ACC112 (cell line): ENCODE measurements at regions not wholly inside any gene's neighbourhood (a gene's known extent, or its start where the extent isn't known, plus 50 kb on each side); places are given as distances from the start of the nearest gene placed in this dataset.

Experiments
- H2AFZ ChIP-seq: fragments of 200-600 bp; sonication (generic); one replicate; pipeline ENCODE4 v1.6.0; 2017; ENCODE audit warnings: antibody characterized with exemption, low read length; ENCODE audit not compliant: unreplicated experiment
- H3K27ac ChIP-seq: fragments of 200-600 bp; sonication (generic); 2 replicates; pipeline ENCODE4 v1.5.1; 2014; ENCODE audit warnings: low read depth, mild to moderate bottlenecking, antibody characterized with exemption, low read length, moderate library complexity
- H3K27me3 ChIP-seq: fragments of 200-600 bp; sonication (generic); 2 replicates; pipeline ENCODE4 v1.6.1; 2014; ENCODE audit warnings: mild to moderate bottlenecking, antibody characterized with exemption, low read length, moderate library complexity, mixed read lengths; ENCODE audit not compliant: insufficient read depth
- H3K36me3 ChIP-seq: fragments of 200-600 bp; sonication (generic); 2 replicates; pipeline ENCODE4 v1.6.1; 2016; ENCODE audit warnings: mild to moderate bottlenecking, antibody characterized with exemption, low read length, moderate library complexity, mixed read lengths; ENCODE audit not compliant: insufficient read depth
- H3K4me1 ChIP-seq: fragments of 200-600 bp; sonication (generic); one replicate; pipeline ENCODE4 v1.6.1; 2016; ENCODE audit warnings: low read length, mixed read lengths; ENCODE audit not compliant: insufficient read depth, unreplicated experiment, control insufficient read depth
- H3K4me3 ChIP-seq: fragments of 200-600 bp; sonication (generic); 2 replicates; pipeline ENCODE4 v1.5.1; 2014; ENCODE audit warnings: mild to moderate bottlenecking, low read depth, low read length
- H3K79me2 ChIP-seq: fragments of 200-600 bp; sonication (generic); one replicate; pipeline ENCODE4 v1.6.0; 2016; ENCODE audit warnings: low read length; ENCODE audit not compliant: control insufficient read depth, unreplicated experiment, insufficient read depth

GRCh38 chr10:3976171-3976570, 191.2 kb upstream of the KLF6 start:
- Histone ChIP-seq H3K27ac (no peak overlapping the region), H3K4me3 (no peak overlapping the region), H3K36me3 (no peaks in the 10 kb centered on the region), H3K79me2 (no peaks in the 10 kb centered on the region), H2AFZ (no peak overlapping the region), H3K4me1 (peaks cover 24% of the 10 kb centered on the region), H3K27me3 (no peaks in the 10 kb centered on the region)

- no peaks in the 10 kb centered on the region for H3K36me3 ChIP-seq
- no peaks in the 10 kb centered on the region for H3K79me2 ChIP-seq
- H3K27ac ChIP-seq: no peak overlapping the region
- peaks cover 26% of the 10 kb centered on the region for H3K4me1 ChIP-seq
- no peak overlapping the region for H3K4me3 ChIP-seq
- H3K27me3 ChIP-seq: no peaks in the 10 kb centered on the region
- no peak overlapping the region for H2AFZ ChIP-seq
Observed at GRCh38 chr10:3975016-3975415, 190.0 kb upstream of the KLF6 start.

- Histone ChIP-seq H3K4me1 (peaks cover 15% of the 10 kb centered on the region), H3K4me3 (peak overlapping the region; percentile 39; the same call in 1 of the 2 replicates), H3K36me3 (no peaks in the 10 kb centered on the region), H3K27me3 (no peaks in the 10 kb centered on the region), H3K79me2 (no peaks in the 10 kb centered on the region), H2AFZ (peak overlapping the region; percentile 95), H3K27ac (no peak overlapping the region)
Observed at GRCh38 chr10:3972460-3973301, 187.7 kb upstream of the KLF6 start.

- Histone ChIP-seq H3K27me3 (no peaks in the 10 kb centered on the region), H3K4me3 (no peak overlapping the region), H3K79me2 (no peaks in the 10 kb centered on the region), H2AFZ (no peak overlapping the region), H3K4me1 (peaks cover 15% of the 10 kb centered on the region), H3K36me3 (no peaks in the 10 kb centered on the region), H3K27ac (no peak overlapping the region)
Observed at GRCh38 chr10:3971713-3972112, 186.7 kb upstream of the KLF6 start.

- Histone ChIP-seq H2AFZ (peak overlapping the region; percentile 43), H3K27me3 (no peaks in the 10 kb centered on the region), H3K4me3 (no peak overlapping the region), H3K79me2 (no peaks in the 10 kb centered on the region), H3K4me1 (peaks cover 15% of the 10 kb centered on the region), H3K36me3 (no peaks in the 10 kb centered on the region), H3K27ac (no peak overlapping the region)
Observed at GRCh38 chr10:3969876-3970666, 185.1 kb upstream of the KLF6 start.

GRCh38 chr10:3968727-3969126, 183.7 kb upstream of the KLF6 start:
- H3K36me3 ChIP-seq: no peaks in the 10 kb centered on the region
- H2AFZ ChIP-seq: no peak overlapping the region
- peaks cover 15% of the 10 kb centered on the region for H3K4me1 ChIP-seq
- no peak overlapping the region for H3K27ac ChIP-seq
- no peaks in the 10 kb centered on the region for H3K27me3 ChIP-seq
- no peaks in the 10 kb centered on the region for H3K79me2 ChIP-seq
- no peak overlapping the region for H3K4me3 ChIP-seq

GRCh38 chr10:3964516-3964915, 179.5 kb upstream of the KLF6 start:
- Histone ChIP-seq H3K36me3 (no peaks in the 10 kb centered on the region), H3K79me2 (no peaks in the 10 kb centered on the region), H2AFZ (no peak overlapping the region), H3K27ac (no peak overlapping the region), H3K27me3 (no peaks in the 10 kb centered on the region), H3K4me1 (no peaks in the 10 kb centered on the region), H3K4me3 (no peak overlapping the region)

- Histone ChIP-seq H2AFZ (no peak overlapping the region), H3K27ac (no peak overlapping the region)
Observed at GRCh38 chr10:3963191-3963673, 178.2 kb upstream of the KLF6 start.

GRCh38 chr10:3961082-3961481, 176.1 kb upstream of the KLF6 start:
- no peak overlapping the region for H2AFZ ChIP-seq
- no peaks in the 10 kb centered on the region for H3K36me3 ChIP-seq
- H3K79me2 ChIP-seq: no peaks in the 10 kb centered on the region
- H3K27me3 ChIP-seq: no peaks in the 10 kb centered on the region
- no peak overlapping the region for H3K27ac ChIP-seq
- H3K4me1 ChIP-seq: no peaks in the 10 kb centered on the region
- H3K4me3 ChIP-seq: no peak overlapping the region

More at GRCh38 chr10:3963191-3963673, 178.2 kb upstream of the KLF6 start:
- no peak overlapping the region for H3K4me3 ChIP-seq
- H3K4me1 ChIP-seq: no peaks in the 10 kb centered on the region
- H3K27me3 ChIP-seq: no peaks in the 10 kb centered on the region
- no peaks in the 10 kb centered on the region for H3K79me2 ChIP-seq
- H3K36me3 ChIP-seq: no peaks in the 10 kb centered on the region

GRCh38 chr10:3960496-3960895, 175.5 kb upstream of the KLF6 start:
- H3K36me3 ChIP-seq: no peaks in the 10 kb centered on the region
- H3K27ac ChIP-seq: no peak overlapping the region
- no peaks in the 10 kb centered on the region for H3K79me2 ChIP-seq
- H3K27me3 ChIP-seq: no peaks in the 10 kb centered on the region
- no peaks in the 10 kb centered on the region for H3K4me1 ChIP-seq
- H2AFZ ChIP-seq: no peak overlapping the region
- H3K4me3 ChIP-seq: no peak overlapping the region
